H1 (cell line): ENCODE measurements at regions not wholly inside any gene's neighbourhood (a gene's known extent, or its start where the extent isn't known, plus 50 kb on each side); places are given as distances from the start of the nearest gene placed in this dataset.

Experiments used
- CBX8 ChIP-seq: fragments of 300-800, 300-1000 bp; sonication (generic); IDR thresholded peaks from 2 replicates; pipeline ENCODE4 v1.7.1; 2016; ENCODE audit warnings: low read depth, low read length, borderline replicate concordance
- EZH2 ChIP-seq: fragments of 200-600 bp; sonication (generic); IDR thresholded peaks from 2 replicates; pipeline ENCODE4 v1.7.1; 2012; ENCODE audit warnings: low read depth, mild to moderate bottlenecking, moderate library complexity, low read length, inconsistent platforms; ENCODE audit not compliant: severe bottlenecking
- NANOG ChIP-seq: IDR thresholded peaks from 2 replicates; pipeline ENCODE4 v1.6.1; 2011; ENCODE audit warnings: low read length, low read depth, mild to moderate bottlenecking, inconsistent platforms; ENCODE audit not compliant: insufficient read depth, poor library complexity, severe bottlenecking
- PHF8 ChIP-seq: fragments of 200-600 bp; sonication (generic); conservative IDR thresholded peaks from 2 replicates; pipeline ENCODE4 v1.7.1; 2012; ENCODE audit warnings: low read depth, mild to moderate bottlenecking, inconsistent platforms, low read length, moderate library complexity

DNA sequence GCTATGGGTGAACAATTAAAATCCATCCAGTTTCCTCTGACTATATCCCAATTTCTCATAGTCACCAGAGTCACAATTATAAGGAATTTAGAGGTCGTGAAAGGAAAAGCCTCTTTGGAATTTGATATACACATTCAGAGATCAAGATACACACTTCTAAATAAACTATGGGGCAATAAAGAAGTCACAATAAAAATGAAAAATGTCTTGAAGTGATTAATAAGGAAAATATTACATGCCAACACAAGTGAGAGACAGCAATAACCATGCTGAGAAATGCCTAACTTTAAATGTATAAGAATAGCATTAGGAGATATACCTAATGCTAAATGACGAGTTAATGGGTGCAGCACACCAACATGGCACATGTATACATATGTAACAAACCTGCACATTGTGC, 54.9 kb upstream of the ADAMTS19 start (continued):
- TF ChIP-seq PHF8: no peak
- TF ChIP-seq EZH2: no peak
- no peak for TF ChIP-seq NANOG
- TF ChIP-seq CBX8: no peak
